ENCODE measurements at regions not wholly inside any gene's neighbourhood (a gene's known extent, or its start where the extent isn't known, plus 50 kb on each side); places are given as distances from the start of the nearest gene placed in this dataset.

DNA sequence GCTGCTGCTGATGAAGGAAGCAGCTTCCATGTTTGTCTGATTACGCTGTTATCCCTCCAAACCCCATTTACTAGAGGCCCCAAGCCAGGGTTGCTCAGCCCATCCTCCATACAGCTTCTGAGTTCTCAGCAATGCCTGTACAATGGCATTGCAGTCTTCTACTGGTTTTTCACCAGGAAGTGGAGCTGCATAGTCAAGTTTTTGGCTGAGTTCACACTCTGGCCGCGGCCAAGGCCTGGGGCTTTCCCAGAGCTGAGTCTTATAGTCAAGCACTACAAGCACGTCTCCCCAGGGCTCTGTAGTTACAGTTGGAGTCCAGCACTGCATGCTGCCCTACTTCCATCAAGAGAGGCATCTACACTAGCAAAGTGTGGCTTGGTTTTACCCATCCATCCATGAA lies 182.5 kb downstream of the POU4F1 start:
- no peak for TF ChIP-seq YY1 (IDR thresholded peaks at IDR 0.05; ENCODE audit: low read depth)
- TF ChIP-seq, protein P1, sequence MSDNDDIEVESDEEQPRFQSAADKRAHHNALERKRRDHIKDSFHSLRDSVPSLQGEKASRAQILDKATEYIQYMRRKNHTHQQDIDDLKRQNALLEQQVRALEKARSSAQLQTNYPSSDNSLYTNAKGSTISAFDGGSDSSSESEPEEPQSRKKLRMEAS (IDR thresholded peaks at IDR 0.05), result no peak
- no peak for TF ChIP-seq TEAD4 (IDR thresholded peaks at IDR 0.05)
- no peak for TF ChIP-seq EGR1 (IDR thresholded peaks at IDR 0.05)
- TF ChIP-seq, protein P2, sequence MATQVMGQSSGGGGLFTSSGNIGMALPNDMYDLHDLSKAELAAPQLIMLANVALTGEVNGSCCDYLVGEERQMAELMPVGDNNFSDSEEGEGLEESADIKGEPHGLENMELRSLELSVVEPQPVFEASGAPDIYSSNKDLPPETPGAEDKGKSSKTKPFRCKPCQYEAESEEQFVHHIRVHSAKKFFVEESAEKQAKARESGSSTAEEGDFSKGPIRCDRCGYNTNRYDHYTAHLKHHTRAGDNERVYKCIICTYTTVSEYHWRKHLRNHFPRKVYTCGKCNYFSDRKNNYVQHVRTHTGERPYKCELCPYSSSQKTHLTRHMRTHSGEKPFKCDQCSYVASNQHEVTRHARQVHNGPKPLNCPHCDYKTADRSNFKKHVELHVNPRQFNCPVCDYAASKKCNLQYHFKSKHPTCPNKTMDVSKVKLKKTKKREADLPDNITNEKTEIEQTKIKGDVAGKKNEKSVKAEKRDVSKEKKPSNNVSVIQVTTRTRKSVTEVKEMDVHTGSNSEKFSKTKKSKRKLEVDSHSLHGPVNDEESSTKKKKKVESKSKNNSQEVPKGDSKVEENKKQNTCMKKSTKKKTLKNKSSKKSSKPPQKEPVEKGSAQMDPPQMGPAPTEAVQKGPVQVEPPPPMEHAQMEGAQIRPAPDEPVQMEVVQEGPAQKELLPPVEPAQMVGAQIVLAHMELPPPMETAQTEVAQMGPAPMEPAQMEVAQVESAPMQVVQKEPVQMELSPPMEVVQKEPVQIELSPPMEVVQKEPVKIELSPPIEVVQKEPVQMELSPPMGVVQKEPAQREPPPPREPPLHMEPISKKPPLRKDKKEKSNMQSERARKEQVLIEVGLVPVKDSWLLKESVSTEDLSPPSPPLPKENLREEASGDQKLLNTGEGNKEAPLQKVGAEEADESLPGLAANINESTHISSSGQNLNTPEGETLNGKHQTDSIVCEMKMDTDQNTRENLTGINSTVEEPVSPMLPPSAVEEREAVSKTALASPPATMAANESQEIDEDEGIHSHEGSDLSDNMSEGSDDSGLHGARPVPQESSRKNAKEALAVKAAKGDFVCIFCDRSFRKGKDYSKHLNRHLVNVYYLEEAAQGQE (IDR thresholded peaks at IDR 0.05; ENCODE audit: low read depth), result no peak
- TF ChIP-seq EP300 (IDR thresholded peaks at IDR 0.05; ENCODE audit: borderline replicate concordance), result no peak
- no peak for TF ChIP-seq TAF1 (IDR thresholded peaks at IDR 0.05; ENCODE audit: low read depth)
- TF ChIP-seq CREB1 (IDR thresholded peaks at IDR 0.05; ENCODE audit: low read depth), result no peak
- TF ChIP-seq CEBPB (IDR thresholded peaks at IDR 0.05), result no peak
- TF ChIP-seq, protein P3, sequence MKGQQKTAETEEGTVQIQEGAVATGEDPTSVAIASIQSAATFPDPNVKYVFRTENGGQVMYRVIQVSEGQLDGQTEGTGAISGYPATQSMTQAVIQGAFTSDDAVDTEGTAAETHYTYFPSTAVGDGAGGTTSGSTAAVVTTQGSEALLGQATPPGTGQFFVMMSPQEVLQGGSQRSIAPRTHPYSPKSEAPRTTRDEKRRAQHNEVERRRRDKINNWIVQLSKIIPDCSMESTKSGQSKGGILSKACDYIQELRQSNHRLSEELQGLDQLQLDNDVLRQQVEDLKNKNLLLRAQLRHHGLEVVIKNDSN (IDR thresholded peaks at IDR 0.05), result no peak
- no peak for TF ChIP-seq ZBTB7A (IDR thresholded peaks at IDR 0.05; ENCODE audit: low read depth)
- no peak for TF ChIP-seq TCF12 (IDR thresholded peaks at IDR 0.05; ENCODE audit: low read depth)
